Nephron progenitor cell (in vitro differentiated cells): ENCODE measurements at regions not wholly inside any gene's neighbourhood (a gene's known extent, or its start where the extent isn't known, plus 50 kb on each side); places are given as distances from the start of the nearest gene placed in this dataset.

Experiments
- DNase-seq: peaks from one replicate; pipeline ENCODE4 v3.0.0; 2021
- H3K27ac Mint-ChIP-seq: 2 replicates; pipeline ENCODE4 v1.8.0; 2021; ENCODE audit warnings: mild to moderate bottlenecking, moderate library complexity, mixed read lengths
- H3K27me3 Mint-ChIP-seq: 2 replicates; pipeline ENCODE4 v1.8.0; 2021; ENCODE audit warnings: mild to moderate bottlenecking, low read depth, mixed read lengths; ENCODE audit not compliant: poor library complexity
- H3K36me3 Mint-ChIP-seq: 2 replicates; pipeline ENCODE4 v1.8.0; 2021; ENCODE audit warnings: low read depth, mixed read lengths
- H3K4me1 Mint-ChIP-seq: 2 replicates; pipeline ENCODE4 v1.8.0; 2021; ENCODE audit warnings: mixed read lengths
- H3K4me3 Mint-ChIP-seq: 2 replicates; pipeline ENCODE4 v1.8.0; 2021; ENCODE audit warnings: mild to moderate bottlenecking, moderate library complexity, mixed read lengths
- H3K9me3 Mint-ChIP-seq: 2 replicates; pipeline ENCODE4 v1.8.0; 2021; ENCODE audit warnings: mild to moderate bottlenecking, moderate library complexity, mixed read lengths
- CTCF ChIP-seq: fragments of 200-600 bp; sonication (generic); IDR thresholded peaks from 2 replicates; pipeline ENCODE4 v1.5.0; 2021; ENCODE audit warnings: antibody characterized with exemption

GRCh38 chr2:129466389-129466788 is 513.1 kb upstream of the RAB6C start:
- Mint-ChIP-seq H3K27ac (no peak overlapping the region), H3K9me3 (peaks cover 3% of the 10 kb centered on the region), H3K27me3 (no peaks in the 10 kb centered on the region), H3K36me3 (no peaks in the 10 kb centered on the region), H3K4me1 (no peaks in the 10 kb centered on the region), H3K4me3 (no peak overlapping the region)
- DNase-seq: no peak
- TF ChIP-seq CTCF: no peak

DNA sequence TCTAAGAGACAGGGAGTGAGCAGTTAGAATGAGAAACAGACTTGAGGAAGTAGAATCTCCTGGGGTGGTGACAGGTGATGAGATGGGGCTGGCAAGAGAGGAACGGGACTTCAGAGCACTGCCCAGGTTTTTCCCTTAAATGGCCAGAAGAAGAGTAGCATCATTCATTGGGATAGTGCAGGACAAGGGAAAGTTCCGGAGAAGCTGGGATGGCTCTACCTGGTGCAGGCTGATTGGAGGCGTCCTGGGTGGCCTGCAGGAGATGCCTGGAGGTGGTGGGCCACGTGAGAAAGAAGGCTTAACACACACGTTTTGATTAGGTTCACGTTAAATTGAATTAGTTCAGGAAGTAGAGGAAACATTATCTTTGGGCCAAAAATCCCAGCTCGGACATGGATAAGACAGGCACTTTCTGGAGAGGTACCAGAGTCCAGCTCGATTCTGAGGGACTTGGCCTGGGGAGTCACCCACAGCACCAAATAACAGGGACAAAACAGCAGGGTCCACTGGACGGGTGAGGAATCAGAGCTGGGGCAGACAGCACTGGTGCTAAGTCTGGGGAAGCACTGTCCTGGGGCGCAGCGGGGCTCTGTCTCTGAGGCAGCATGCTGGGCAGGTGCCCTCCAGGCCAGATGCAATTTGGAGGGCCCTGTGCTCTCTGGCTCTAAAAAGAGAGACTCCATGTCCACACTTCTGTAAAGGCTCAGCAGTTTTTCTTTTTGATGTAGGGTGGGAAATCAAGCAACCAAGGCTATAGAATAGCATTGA is 512.3 kb upstream of the RAB6C start:
- Mint-ChIP-seq H3K9me3 (peaks cover 3% of the 10 kb centered on the region), H3K27ac (no peak overlapping the region), H3K27me3 (no peaks in the 10 kb centered on the region), H3K4me1 (no peaks in the 10 kb centered on the region), H3K36me3 (no peaks in the 10 kb centered on the region), H3K4me3 (no peak overlapping the region)
- no peak for TF ChIP-seq CTCF
- DNase-seq: no peak

DNA sequence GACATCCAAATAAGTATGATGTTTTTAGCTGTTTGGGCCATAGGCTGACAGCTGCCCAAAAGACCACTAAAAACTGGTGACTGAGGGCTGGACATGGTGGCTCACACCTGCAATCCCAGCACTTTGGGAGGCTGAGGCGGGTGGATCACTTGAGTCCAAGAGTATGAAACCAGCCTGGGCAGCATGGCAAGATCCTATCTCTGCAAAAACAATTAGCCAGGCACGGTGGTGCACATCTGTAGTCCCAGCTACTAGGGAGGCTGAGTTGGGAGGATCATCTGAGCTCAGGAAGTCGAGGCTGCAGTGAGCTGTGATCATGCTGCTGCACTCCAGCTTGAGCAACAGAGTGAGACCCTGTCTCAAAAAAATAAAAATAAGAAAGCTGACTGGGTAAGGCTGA is 511.5 kb upstream of the RAB6C start:
- Mint-ChIP-seq H3K4me3 (no peak overlapping the region), H3K27me3 (no peaks in the 10 kb centered on the region), H3K27ac (no peak overlapping the region), H3K36me3 (no peaks in the 10 kb centered on the region), H3K9me3 (peaks cover 3% of the 10 kb centered on the region), H3K4me1 (no peaks in the 10 kb centered on the region)
- no peak for TF ChIP-seq CTCF
- DNase-seq: no peak

- H3K27me3 Mint-ChIP-seq: no peaks in the 10 kb centered on the region
- no peak overlapping the region for H3K27ac Mint-ChIP-seq
- TF ChIP-seq CTCF: no peak
- DNase-seq: no peak
- H3K36me3 Mint-ChIP-seq: no peaks in the 10 kb centered on the region
- no peaks in the 10 kb centered on the region for H3K4me1 Mint-ChIP-seq
- H3K9me3 Mint-ChIP-seq: peaks cover 3% of the 10 kb centered on the region
- no peak overlapping the region for H3K4me3 Mint-ChIP-seq
Measured at GRCh38 chr2:129468879-129469278, 510.6 kb upstream of the RAB6C start.

- peak overlapping the region; percentile 20 for H3K27ac Mint-ChIP-seq
- H3K36me3 Mint-ChIP-seq: no peaks in the 10 kb centered on the region
- no peaks in the 10 kb centered on the region for H3K4me1 Mint-ChIP-seq
- H3K27me3 Mint-ChIP-seq: no peaks in the 10 kb centered on the region
- TF ChIP-seq CTCF: no peak
- no peak overlapping the region for H3K4me3 Mint-ChIP-seq
- H3K9me3 Mint-ChIP-seq: peaks cover 3% of the 10 kb centered on the region
- no peak for DNase-seq
Measured at GRCh38 chr2:129469389-129469788, 510.1 kb upstream of the RAB6C start.

GRCh38 chr2:129469871-129470270 is 509.6 kb upstream of the RAB6C start:
- Mint-ChIP-seq H3K9me3 (peaks cover 3% of the 10 kb centered on the region), H3K27ac (no peak overlapping the region), H3K27me3 (no peaks in the 10 kb centered on the region), H3K4me1 (no peaks in the 10 kb centered on the region), H3K4me3 (no peak overlapping the region), H3K36me3 (no peaks in the 10 kb centered on the region)
- TF ChIP-seq CTCF: no peak
- DNase-seq: no peak
